IMR-90 (cell line): ENCODE measurements at regions not wholly inside any gene's neighbourhood (a gene's known extent, or its start where the extent isn't known, plus 50 kb on each side); places are given as distances from the start of the nearest gene placed in this dataset.

ENCODE experiments used
- ATAC-seq: fragments of 200-7000 bp; cut with Tn5 transposase; 2 replicates; pipeline ENCODE4 v1.9.1; 2020; ENCODE audit warnings: low read depth, mild to moderate bottlenecking, moderate library complexity
- BruUV-seq: library from RNA; stranded (reverse); fragments of 400-500 nt; replicated peaks from 2 replicates; lab custom pipeline; 2021; lab: Mats Ljungman, UMichigan
- CTCF ChIA-PET: fragments of 300-600 bp; formaldehyde crosslinking; extraction: SDS; loops from one replicate; lab custom pipeline; 2021; ENCODE audit warnings: antibody characterized with exemption; lab: Yijun Ruan, JAX
- POLR2A ChIA-PET: fragments of 300-600 bp; sonication (Branson Sonifier 250); formaldehyde crosslinking; loops from one replicate; lab custom pipeline; 2022; ENCODE audit warnings: antibody characterized with exemption; ENCODE audit not compliant: unreplicated experiment; lab: Charles Lee
- DNase-seq: peaks from one replicate; pipeline ENCODE4 v3.0.0; 2013
- H2AFZ ChIP-seq: replicated peaks from 2 replicates; pipeline ENCODE3; 2013; ENCODE audit warnings: low read length, mild to moderate bottlenecking; ENCODE audit not compliant: poor library complexity
- H2AK5ac ChIP-seq: 2 replicates; pipeline ENCODE4 v1.6.1; 2013; ENCODE audit warnings: low read depth, low read length, inconsistent platforms
- H2AK9ac ChIP-seq: replicated peaks from 2 replicates; pipeline ENCODE3; 2013; ENCODE audit warnings: mild to moderate bottlenecking, low read depth, low read length, moderate library complexity; ENCODE audit not compliant: poor library complexity
- H2BK120ac ChIP-seq: 2 replicates; pipeline ENCODE4 v1.6.1; 2013; ENCODE audit warnings: low read depth, low read length, inconsistent platforms
- H2BK15ac ChIP-seq: 3 replicates; pipeline ENCODE4 v1.6.1; 2013; ENCODE audit warnings: low read depth, low read length, inconsistent platforms
- H2BK20ac ChIP-seq: 2 replicates; pipeline ENCODE4 v1.6.1; 2013; ENCODE audit warnings: low read depth, mild to moderate bottlenecking, inconsistent platforms, low read length, moderate library complexity
- H2BK5ac ChIP-seq: 2 replicates; pipeline ENCODE4 v1.6.1; 2013; ENCODE audit warnings: mild to moderate bottlenecking, low read depth, low read length, inconsistent platforms; ENCODE audit not compliant: poor library complexity, severe bottlenecking
- H3K14ac ChIP-seq: replicated peaks from 2 replicates; pipeline ENCODE4 v1.6.1; 2013; ENCODE audit warnings: low read depth, low read length, inconsistent platforms
- H3K18ac ChIP-seq: 2 replicates; pipeline ENCODE4 v1.6.1; 2013; ENCODE audit warnings: low read depth, low read length, control low read depth
- H3K23ac ChIP-seq: 2 replicates; pipeline ENCODE4 v1.6.1; 2013; ENCODE audit warnings: low read depth, low read length, inconsistent platforms
- H3K27ac ChIP-seq: 2 replicates; pipeline ENCODE4 v1.5.1; 2013; ENCODE audit warnings: mild to moderate bottlenecking, control low read depth, low read length; ENCODE audit not compliant: insufficient read depth
- H3K27me3 ChIP-seq: 2 replicates; pipeline ENCODE4 v1.6.1; 2013; ENCODE audit warnings: low read length; ENCODE audit not compliant: control insufficient read depth, insufficient read depth
- H3K36me3 ChIP-seq: 2 replicates; pipeline ENCODE4 v1.6.1; 2013; ENCODE audit warnings: low read length, mixed read lengths; ENCODE audit not compliant: control insufficient read depth, insufficient read depth
- H3K4ac ChIP-seq: 2 replicates; pipeline ENCODE4 v1.6.1; 2013; ENCODE audit warnings: low read depth, low read length, inconsistent platforms
- H3K4me1 ChIP-seq: 2 replicates; pipeline ENCODE4 v1.6.1; 2013; ENCODE audit warnings: low read length, mixed read lengths; ENCODE audit not compliant: control insufficient read depth, insufficient read depth
- H3K4me2 ChIP-seq: 2 replicates; pipeline ENCODE4 v1.6.1; 2013; ENCODE audit warnings: low read depth, mild to moderate bottlenecking, control low read depth, low read length, moderate library complexity
- H3K4me3 ChIP-seq: 2 replicates; pipeline ENCODE4 v1.5.1; 2013; ENCODE audit warnings: low read depth, mild to moderate bottlenecking, control low read depth, low read length, moderate library complexity; ENCODE audit not compliant: insufficient read depth
- H3K56ac ChIP-seq: 2 replicates; pipeline ENCODE4 v1.6.1; 2013; ENCODE audit warnings: low read length, inconsistent platforms; ENCODE audit not compliant: insufficient read depth; ENCODE audit errors: extremely low read depth
- H3K79me1 ChIP-seq, 2 experiments: 2 replicates each; pipeline ENCODE4 v1.6.1; 2013; ENCODE audit warnings: low read length in 2 of 2, inconsistent platforms in 1 of 2, low read depth in 1 of 2
- H3K9ac ChIP-seq: 2 replicates; pipeline ENCODE4 v1.6.1; 2013; ENCODE audit warnings: low read depth, low read length, control low read depth
- H3K9me1 ChIP-seq: 2 replicates; pipeline ENCODE4 v1.6.1; 2013; ENCODE audit warnings: low read length, inconsistent platforms; ENCODE audit not compliant: insufficient read depth
- H3K9me3 ChIP-seq: 2 replicates; pipeline ENCODE4 v1.6.1; 2013; ENCODE audit warnings: low read length; ENCODE audit not compliant: control insufficient read depth, insufficient read depth
- H4K20me1 ChIP-seq: 2 replicates; pipeline ENCODE4 v1.6.1; 2013; ENCODE audit warnings: low read length, inconsistent platforms; ENCODE audit not compliant: insufficient read depth
- H4K5ac ChIP-seq: 2 replicates; pipeline ENCODE4 v1.6.1; 2013; ENCODE audit warnings: mild to moderate bottlenecking, low read depth, low read length, control low read depth
- H4K8ac ChIP-seq, 2 experiments: 2 replicates each; pipeline ENCODE4 v1.6.1; 2013; ENCODE audit warnings: low read depth in 2 of 2, low read length in 2 of 2, control low read depth in 1 of 2, inconsistent platforms in 1 of 2
- H4K91ac ChIP-seq: 2 replicates; pipeline ENCODE4 v1.6.1; 2013; ENCODE audit warnings: low read depth, low read length, inconsistent platforms; ENCODE audit not compliant: insufficient read depth
- ELK1 ChIP-seq: fragments of 150-350 bp; IDR thresholded peaks from 2 replicates; pipeline ENCODE4 v1.6.1; 2016; ENCODE audit warnings: low read depth, mild to moderate bottlenecking, low read length, moderate library complexity, borderline replicate concordance
- FOS ChIP-seq: fragments of 150-350 bp; IDR thresholded peaks from 2 replicates; pipeline ENCODE4 v1.6.1; 2016; ENCODE audit warnings: low read depth, low read length
- RCOR1 ChIP-seq: IDR thresholded peaks from 2 replicates; pipeline ENCODE4 v1.6.1; 2012; ENCODE audit warnings: mild to moderate bottlenecking, low read length, improper control_type of control experiment; ENCODE audit not compliant: insufficient replicate concordance
- RFX5 ChIP-seq: IDR thresholded peaks from 2 replicates; pipeline ENCODE4 v1.8.0; 2012; ENCODE audit warnings: low read depth, mild to moderate bottlenecking, low read length, moderate library complexity
- WGBS, 2 experiments: methylation state at CpG; one replicate each; pipeline versions ENCODE4 v1.1.5 to v1.1.7; 2013; ENCODE audit warnings: missing lambda C conversion rate in 2 of 2; ENCODE audit not compliant: insufficient read length in 1 of 2; ENCODE audit errors: extremely low coverage in 2 of 2; 5-methylcytosine and 5-hydroxymethylcytosine counted together
- dilution Hi-C: fragments of 300-500 bp; cut with HindIII; formaldehyde crosslinking; loops from one replicate; pipeline ENCODE4 v1.14.3; 2018; ENCODE audit warnings: low sequenced_read_pairs; ENCODE audit not compliant: unreplicated experiment
- in situ Hi-C: fragments of 300-500 bp; cut with MboI; formaldehyde crosslinking; loops from 3 replicates; pipeline ENCODE4 v1.14.3; 2019; ENCODE audit warnings: low sequenced_read_pairs, inconsistent platforms, mixed read lengths
- intact Hi-C: fragments of 100-400 bp; cut with micrococcal nuclease; formaldehyde crosslinking; loops from 2 replicates; pipeline ENCODE4 v1.10.0; 2022

GRCh38 chr17:63075969-63076368 is 109.9 kb downstream of the TANC2 start:
- no peak overlapping the region; a peak in 1 of 4 replicates for H4K8ac ChIP-seq
- DNase-seq = peak; percentile 8
- no peak overlapping the region for H2BK20ac ChIP-seq
- H4K20me1 ChIP-seq = peaks cover 28% of the 10 kb centered on the region
- H3K14ac ChIP-seq = no peak overlapping the region
- in situ Hi-C loops = no loop called here
- H3K56ac ChIP-seq = no peak overlapping the region
- no peak overlapping the region for H2AK9ac ChIP-seq
- no peak overlapping the region for H2AFZ ChIP-seq
- intact Hi-C loops = no loop called here
- no peak overlapping the region for H3K4me2 ChIP-seq
- no peak overlapping the region for H4K91ac ChIP-seq
- no peak overlapping the region for H2BK15ac ChIP-seq
- no peak for ATAC-seq
- H3K9ac ChIP-seq = no peak overlapping the region
- no peak overlapping the region for H4K5ac ChIP-seq
- ChIA-PET CTCF (no interaction called here), POLR2A (no interaction called here)
- H3K18ac ChIP-seq = no peak overlapping the region
- H2AK5ac ChIP-seq = no peak overlapping the region
- no peak overlapping the region for H3K27ac ChIP-seq
- H3K27me3 ChIP-seq = no peaks in the 10 kb centered on the region
- H3K4me3 ChIP-seq = no peak overlapping the region
- TF ChIP-seq RCOR1 = no peak
- TF ChIP-seq RFX5 = no peak
- no peak for TF ChIP-seq ELK1
- no peak for TF ChIP-seq FOS
- no peak overlapping the region for H2BK5ac ChIP-seq
- no peaks in the 10 kb centered on the region; the same call in 1 of the 2 replicates for H3K9me1 ChIP-seq
- no peak overlapping the region for H2BK120ac ChIP-seq
- BruUV-seq = no TSS peak
- dilution Hi-C loops = no loop called here
- H3K4me1 ChIP-seq = peaks cover 3% of the 10 kb centered on the region; the same call in 1 of the 2 replicates
- no CpG with 5 or more reads among the region's 1 CpG for WGBS, 2 experiments
- no peak overlapping the region for H3K4ac ChIP-seq
- H3K23ac ChIP-seq = peak overlapping the region; percentile 71; the same call in 1 of the 2 replicates
- H3K79me1 ChIP-seq = peaks cover 16 to 33% of the 10 kb centered on the region in 2 experiments
- H3K9me3 ChIP-seq = no peaks in the 10 kb centered on the region
- peaks cover 6% of the 10 kb centered on the region for H3K36me3 ChIP-seq
